H1 (cell line): ENCODE measurements at regions not wholly inside any gene's neighbourhood (a gene's known extent, or its start where the extent isn't known, plus 50 kb on each side); places are given as distances from the start of the nearest gene placed in this dataset.

Experiments used
- ATF2 ChIP-seq: IDR thresholded peaks from 2 replicates; pipeline ENCODE4 v1.6.1; 2012; ENCODE audit warnings: low read length, inconsistent platforms
- BACH1 ChIP-seq: IDR thresholded peaks from 2 replicates; pipeline ENCODE4 v1.6.1; 2012; ENCODE audit warnings: low read length, improper control_type of control experiment
- BCL11A ChIP-seq, 2 experiments: IDR thresholded peaks; one replicate each; pipeline ENCODE4 v1.6.1; 2011; ENCODE audit warnings: low read depth in 2 of 2, low read length in 2 of 2, mild to moderate bottlenecking in 2 of 2
- CTCF ChIP-seq, 3 experiments: IDR thresholded peaks; 1 replicate in 2 of 3; 2 replicates in 1 of 3; pipeline versions ENCODE4 v1.5.1 to v1.6.1; 2011; ENCODE audit warnings: low read length in 3 of 3, mild to moderate bottlenecking in 3 of 3, inconsistent platforms in 2 of 3, low read depth in 1 of 3, moderate library complexity in 1 of 3; ENCODE audit not compliant: insufficient read depth in 1 of 3; ENCODE audit errors: control extremely low read depth in 1 of 3
- EZH2 ChIP-seq: fragments of 200-600 bp; sonication (generic); IDR thresholded peaks from 2 replicates; pipeline ENCODE4 v1.7.1; 2012; ENCODE audit warnings: low read depth, mild to moderate bottlenecking, moderate library complexity, low read length, inconsistent platforms; ENCODE audit not compliant: severe bottlenecking
- FOSL1 ChIP-seq: IDR thresholded peaks from 2 replicates; pipeline ENCODE4 v1.6.1; 2011; ENCODE audit warnings: mild to moderate bottlenecking, low read depth, low read length, moderate library complexity; ENCODE audit not compliant: insufficient read depth
- JUND ChIP-seq: IDR thresholded peaks from 2 replicates; pipeline ENCODE4 v1.6.1; 2011; ENCODE audit warnings: mild to moderate bottlenecking, improper control_type of control experiment, low read length
- KDM5A ChIP-seq: fragments of 200-600 bp; IDR thresholded peaks from 2 replicates; pipeline ENCODE4 v1.7.1; 2012; ENCODE audit warnings: mild to moderate bottlenecking, low read length, inconsistent platforms, mixed read lengths
- POLR2A ChIP-seq, 2 experiments: IDR thresholded peaks; 1 replicate in 1 of 2; 2 replicates in 1 of 2; pipeline ENCODE4 v1.6.1; 2011; ENCODE audit warnings: low read depth in 2 of 2, low read length in 2 of 2, mild to moderate bottlenecking in 2 of 2; ENCODE audit errors: control extremely low read depth in 1 of 2
- POLR2AphosphoS5 ChIP-seq: IDR thresholded peaks from 2 replicates; pipeline ENCODE4 v1.6.1; 2011; ENCODE audit warnings: low read depth, low read length
- RFX5 ChIP-seq: IDR thresholded peaks from 2 replicates; pipeline ENCODE4 v1.6.1; 2011; ENCODE audit warnings: low read depth, low read length, improper control_type of control experiment, borderline replicate concordance
- RXRA ChIP-seq: IDR thresholded peaks from 2 replicates; pipeline ENCODE4 v1.6.1; 2011; ENCODE audit warnings: low read depth, mild to moderate bottlenecking, low read length, moderate library complexity; ENCODE audit not compliant: insufficient read depth
- SP1 ChIP-seq: IDR thresholded peaks from 2 replicates; pipeline ENCODE4 v1.6.1; 2011; ENCODE audit warnings: low read depth, low read length

- TF ChIP-seq CTCF (IDR thresholded peaks at IDR 0.05; ENCODE audit: control extremely low read depth in 1 of 3, insufficient read depth in 1 of 3, low read depth in 1 of 3, low read length in 3 of 3) (no peak), JUND (no peak), EZH2 (no peak), RFX5 (no peak), BCL11A (IDR thresholded peaks at IDR 0.05; ENCODE audit: low read depth in 2 of 2, low read length in 2 of 2) (no peak), KDM5A (no peak), POLR2A (IDR thresholded peaks at IDR 0.05; ENCODE audit: control extremely low read depth in 1 of 2, low read depth in 2 of 2, low read length in 2 of 2) (no peak), POLR2AphosphoS5 (no peak), RXRA (no peak), ATF2 (no peak), SP1 (no peak), BACH1 (no peak), FOSL1 (no peak)
These were observed 970.4 kb downstream of the BRD1 start for GRCh38 chr22:48857202-48857805.
